ENCODE measurements at regions not wholly inside any gene's neighbourhood (a gene's known extent, or its start where the extent isn't known, plus 50 kb on each side); places are given as distances from the start of the nearest gene placed in this dataset.

DNA sequence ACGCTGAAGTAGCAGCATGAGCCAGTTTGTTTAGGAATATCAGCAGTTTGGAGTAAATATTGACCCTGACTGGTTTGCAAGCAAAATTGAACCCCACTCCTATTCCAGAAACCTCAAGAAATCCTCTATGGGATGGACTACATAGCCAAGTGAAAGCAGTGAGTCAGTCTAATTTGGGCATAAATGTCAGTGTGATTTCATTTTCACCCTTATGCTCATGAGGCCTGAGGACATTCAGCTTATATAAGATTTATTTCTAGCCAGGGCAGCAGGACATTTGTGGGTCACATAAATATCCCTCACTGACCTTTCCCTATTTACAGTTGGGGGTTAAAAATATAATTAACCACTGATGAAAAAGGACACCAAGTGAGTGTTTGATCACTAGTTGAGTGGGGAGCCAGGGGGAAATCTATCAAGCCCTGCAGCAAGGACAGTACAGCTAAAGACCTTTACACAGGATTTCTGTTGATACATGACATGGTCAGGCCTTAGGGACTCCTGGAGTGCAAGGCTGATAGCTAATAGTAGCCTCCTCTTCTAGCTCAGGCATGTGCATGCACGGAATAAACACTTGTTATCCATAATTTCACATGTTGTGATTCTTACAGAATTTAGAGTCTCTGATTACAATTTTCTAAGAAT lies 996.9 kb upstream of the GRIA3 start:
- Histone ChIP-seq H4K20me1 (ENCODE audit: insufficient read depth, poor library complexity, severe bottlenecking) (no peaks in the 10 kb centered on the region), H3K27ac (no peak overlapping the region), H2AFZ (no peak overlapping the region), H3K79me2 (no peaks in the 10 kb centered on the region), H3K4me1 (ENCODE audit: insufficient read depth) (no peaks in the 10 kb centered on the region), H3K27me3 (no peaks in the 10 kb centered on the region), H3K4me2 (no peak overlapping the region), H3K9me3 (ENCODE audit: low read depth) (no peaks in the 10 kb centered on the region), H3K36me3 (replicated peaks; ENCODE audit: insufficient read depth, low read depth) (no peaks in the 10 kb centered on the region), H3K9me2 (replicated peaks; ENCODE audit: insufficient read depth) (no peaks in the 10 kb centered on the region), H3K4me3 (no peak overlapping the region)
- TF ChIP-seq EZH2phosphoT487 (IDR thresholded peaks at IDR 0.05; ENCODE audit: low read depth, severe bottlenecking, unreplicated experiment), result no peak
- TF ChIP-seq, protein P1, sequence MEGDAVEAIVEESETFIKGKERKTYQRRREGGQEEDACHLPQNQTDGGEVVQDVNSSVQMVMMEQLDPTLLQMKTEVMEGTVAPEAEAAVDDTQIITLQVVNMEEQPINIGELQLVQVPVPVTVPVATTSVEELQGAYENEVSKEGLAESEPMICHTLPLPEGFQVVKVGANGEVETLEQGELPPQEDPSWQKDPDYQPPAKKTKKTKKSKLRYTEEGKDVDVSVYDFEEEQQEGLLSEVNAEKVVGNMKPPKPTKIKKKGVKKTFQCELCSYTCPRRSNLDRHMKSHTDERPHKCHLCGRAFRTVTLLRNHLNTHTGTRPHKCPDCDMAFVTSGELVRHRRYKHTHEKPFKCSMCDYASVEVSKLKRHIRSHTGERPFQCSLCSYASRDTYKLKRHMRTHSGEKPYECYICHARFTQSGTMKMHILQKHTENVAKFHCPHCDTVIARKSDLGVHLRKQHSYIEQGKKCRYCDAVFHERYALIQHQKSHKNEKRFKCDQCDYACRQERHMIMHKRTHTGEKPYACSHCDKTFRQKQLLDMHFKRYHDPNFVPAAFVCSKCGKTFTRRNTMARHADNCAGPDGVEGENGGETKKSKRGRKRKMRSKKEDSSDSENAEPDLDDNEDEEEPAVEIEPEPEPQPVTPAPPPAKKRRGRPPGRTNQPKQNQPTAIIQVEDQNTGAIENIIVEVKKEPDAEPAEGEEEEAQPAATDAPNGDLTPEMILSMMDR (IDR thresholded peaks at IDR 0.05; ENCODE audit: poor library complexity), result no peak
- 70% methylated on average over 2 of the region's 2 CpGs for WGBS (ENCODE audit: low lambda C conversion rate, missing lambda C conversion rate)
- no peak for DNase-seq (ENCODE audit: low spot score)

DNA sequence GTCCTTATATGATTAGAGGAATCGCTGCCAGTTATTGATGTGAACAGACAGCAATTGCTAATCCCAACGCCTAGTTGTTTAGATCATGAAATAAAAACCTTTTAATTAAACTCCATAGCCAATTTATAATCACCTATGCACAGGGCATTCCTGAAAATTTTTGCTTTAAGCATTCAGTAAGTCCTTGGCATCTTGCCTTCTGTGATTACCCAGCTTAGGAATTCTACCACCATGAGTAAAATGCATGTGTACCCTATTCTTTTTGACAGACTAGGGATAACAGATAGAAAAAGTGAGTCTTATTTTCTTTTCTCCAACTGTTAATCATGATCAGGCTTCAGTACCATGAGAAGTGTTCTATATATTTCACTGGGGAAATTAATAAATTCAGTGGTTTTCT lies 995.3 kb upstream of the GRIA3 start:
- Histone ChIP-seq H3K4me3 (no peak overlapping the region), H3K27me3 (no peaks in the 10 kb centered on the region), H3K4me1 (ENCODE audit: insufficient read depth) (no peaks in the 10 kb centered on the region), H3K79me2 (no peaks in the 10 kb centered on the region), H3K9me2 (replicated peaks; ENCODE audit: insufficient read depth) (no peaks in the 10 kb centered on the region), H2AFZ (no peak overlapping the region), H3K36me3 (replicated peaks; ENCODE audit: insufficient read depth, low read depth) (no peaks in the 10 kb centered on the region), H3K27ac (no peak overlapping the region), H3K9me3 (ENCODE audit: low read depth) (no peaks in the 10 kb centered on the region), H4K20me1 (ENCODE audit: insufficient read depth, poor library complexity, severe bottlenecking) (no peaks in the 10 kb centered on the region), H3K4me2 (no peak overlapping the region)
- 82% methylated on average over 2 of the region's 2 CpGs for whole genome bisulfite sequencing (ENCODE audit: low lambda C conversion rate, missing lambda C conversion rate)
- no peak for DNase-seq (ENCODE audit: low spot score)
- no peak for TF ChIP-seq EZH2phosphoT487 (IDR thresholded peaks at IDR 0.05; ENCODE audit: low read depth, severe bottlenecking, unreplicated experiment)
- TF ChIP-seq EZH2 (IDR thresholded peaks at IDR 0.05; ENCODE audit: borderline replicate concordance), result no peak
- TF ChIP-seq, protein P1 (IDR thresholded peaks at IDR 0.05; ENCODE audit: poor library complexity), result no peak

DNA sequence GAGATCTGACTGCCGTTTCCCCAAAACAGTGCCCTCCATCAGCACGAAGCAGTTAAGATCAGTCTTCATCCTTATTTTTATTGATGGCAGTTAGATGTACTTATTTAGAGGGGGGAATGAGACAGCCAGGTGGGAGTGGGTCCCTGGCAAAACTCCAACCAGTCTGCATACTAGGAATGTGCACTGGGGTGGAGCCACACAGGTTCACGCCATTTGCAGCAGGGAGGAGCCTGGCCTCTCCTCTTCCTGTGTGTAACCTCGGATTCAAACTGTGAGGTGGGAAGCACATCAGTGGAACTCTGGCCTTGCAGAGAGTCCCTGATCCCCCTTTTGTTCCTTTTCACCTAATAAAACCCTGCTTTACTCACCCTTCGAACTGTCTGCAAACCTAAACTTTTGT lies 987.7 kb upstream of the GRIA3 start:
- 67% methylated on average over 5 of the region's 5 CpGs for WGBS (ENCODE audit: low lambda C conversion rate, missing lambda C conversion rate)
- Histone ChIP-seq H3K36me3 (replicated peaks; ENCODE audit: insufficient read depth, low read depth) (no peaks in the 10 kb centered on the region), H4K20me1 (ENCODE audit: insufficient read depth, poor library complexity, severe bottlenecking) (no peaks in the 10 kb centered on the region), H3K27ac (no peak overlapping the region), H2AFZ (no peak overlapping the region), H3K4me2 (no peak overlapping the region), H3K9me2 (replicated peaks; ENCODE audit: insufficient read depth) (no peaks in the 10 kb centered on the region), H3K9me3 (ENCODE audit: low read depth) (no peaks in the 10 kb centered on the region), H3K79me2 (no peaks in the 10 kb centered on the region), H3K4me3 (no peak overlapping the region), H3K4me1 (ENCODE audit: insufficient read depth) (no peaks in the 10 kb centered on the region), H3K27me3 (no peaks in the 10 kb centered on the region)
- TF ChIP-seq, protein P1 (IDR thresholded peaks at IDR 0.05; ENCODE audit: poor library complexity), result no peak
- TF ChIP-seq EZH2 (IDR thresholded peaks at IDR 0.05; ENCODE audit: borderline replicate concordance) (no peak), EZH2phosphoT487 (IDR thresholded peaks at IDR 0.05; ENCODE audit: low read depth, severe bottlenecking, unreplicated experiment) (no peak)
- no peak for DNase-seq (ENCODE audit: low spot score)

Data from hepatocyte (in vitro differentiated cells).